GM10266 (cell line): ENCODE measurements at regions not wholly inside any gene's neighbourhood (a gene's known extent, or its start where the extent isn't known, plus 50 kb on each side); places are given as distances from the start of the nearest gene placed in this dataset.

ENCODE experiments used
- DNase-seq: peaks from one replicate; pipeline ENCODE4 v3.0.0; 2012; ENCODE audit errors: extremely low spot score
- TF ChIP-seq, protein P1 (sequence below): IDR thresholded peaks from 2 replicates; pipeline ENCODE4 v1.5.1; 2012; ENCODE audit warnings: mild to moderate bottlenecking, low read depth; ENCODE audit not compliant: control insufficient read depth, insufficient read depth; ENCODE audit errors: missing control alignments

DNA sequence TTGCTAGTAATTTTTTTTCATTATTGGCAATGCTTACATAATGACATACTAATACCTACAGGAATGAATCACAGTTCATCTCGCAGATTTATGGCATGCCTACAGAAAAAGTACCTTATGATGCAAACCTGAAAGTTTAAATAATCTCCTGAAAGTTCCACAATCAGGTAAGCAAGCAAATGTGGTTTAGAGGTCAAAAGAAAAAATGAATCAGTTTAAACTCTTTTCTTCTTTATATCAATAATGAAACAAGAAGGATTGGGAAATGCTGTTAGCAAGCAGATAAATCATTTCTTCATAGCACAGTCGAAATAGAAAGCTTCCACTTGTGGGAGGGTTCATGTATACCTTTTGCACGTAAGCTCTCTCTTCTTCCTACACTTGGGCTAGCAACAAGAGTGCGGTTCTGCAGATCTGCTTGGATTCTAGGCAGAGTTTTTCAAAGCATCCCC is 53.7 kb upstream of the MTPN start:
- TF ChIP-seq, protein P1, sequence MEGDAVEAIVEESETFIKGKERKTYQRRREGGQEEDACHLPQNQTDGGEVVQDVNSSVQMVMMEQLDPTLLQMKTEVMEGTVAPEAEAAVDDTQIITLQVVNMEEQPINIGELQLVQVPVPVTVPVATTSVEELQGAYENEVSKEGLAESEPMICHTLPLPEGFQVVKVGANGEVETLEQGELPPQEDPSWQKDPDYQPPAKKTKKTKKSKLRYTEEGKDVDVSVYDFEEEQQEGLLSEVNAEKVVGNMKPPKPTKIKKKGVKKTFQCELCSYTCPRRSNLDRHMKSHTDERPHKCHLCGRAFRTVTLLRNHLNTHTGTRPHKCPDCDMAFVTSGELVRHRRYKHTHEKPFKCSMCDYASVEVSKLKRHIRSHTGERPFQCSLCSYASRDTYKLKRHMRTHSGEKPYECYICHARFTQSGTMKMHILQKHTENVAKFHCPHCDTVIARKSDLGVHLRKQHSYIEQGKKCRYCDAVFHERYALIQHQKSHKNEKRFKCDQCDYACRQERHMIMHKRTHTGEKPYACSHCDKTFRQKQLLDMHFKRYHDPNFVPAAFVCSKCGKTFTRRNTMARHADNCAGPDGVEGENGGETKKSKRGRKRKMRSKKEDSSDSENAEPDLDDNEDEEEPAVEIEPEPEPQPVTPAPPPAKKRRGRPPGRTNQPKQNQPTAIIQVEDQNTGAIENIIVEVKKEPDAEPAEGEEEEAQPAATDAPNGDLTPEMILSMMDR, result no peak
- peak; percentile 17 for DNase-seq

DNA sequence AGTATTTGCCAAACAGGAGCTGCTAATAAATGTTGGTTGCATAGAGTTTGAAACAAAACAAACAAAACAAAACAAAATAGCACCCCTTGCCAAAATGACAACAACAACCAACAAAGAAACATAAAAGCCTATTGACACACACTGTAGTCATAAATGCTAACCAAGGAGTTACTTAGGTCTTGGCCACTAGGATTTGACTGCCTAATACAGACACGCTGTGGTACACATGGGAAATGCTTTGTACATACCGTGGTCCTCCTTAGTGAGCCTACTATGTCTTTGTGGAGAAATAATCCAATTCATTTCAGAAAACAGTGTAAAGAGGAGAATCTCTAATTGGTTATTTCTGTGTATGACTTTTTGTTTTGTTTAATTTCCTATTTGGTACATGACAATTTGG is 53.2 kb upstream of the MTPN start:
- TF ChIP-seq, protein P1, result no peak
- no peak for DNase-seq

DNA sequence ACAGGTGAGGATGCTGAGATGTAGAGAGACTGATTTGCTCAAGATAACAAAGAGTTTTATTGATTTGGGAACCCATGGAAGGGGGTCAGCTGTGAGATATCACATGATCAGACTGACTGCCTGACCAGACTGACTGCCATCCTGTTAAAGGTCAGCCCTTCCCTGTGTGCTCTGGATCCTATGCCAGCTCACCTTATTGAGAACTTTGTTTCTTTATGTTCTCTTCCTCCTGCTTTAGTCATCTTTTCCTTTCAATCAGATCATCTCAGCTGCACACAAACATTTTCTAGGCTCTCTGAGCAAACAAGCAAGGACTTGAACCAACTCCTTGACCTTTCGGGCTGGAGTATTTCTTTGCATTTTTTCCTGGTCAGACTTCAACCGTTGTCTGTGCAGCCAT is 50.0 kb upstream of the MTPN start:
- TF ChIP-seq, protein P1, result no peak
- no peak for DNase-seq
